Nephron (organoid): ENCODE measurements at regions not wholly inside any gene's neighbourhood (a gene's known extent, or its start where the extent isn't known, plus 50 kb on each side); places are given as distances from the start of the nearest gene placed in this dataset.

Experiments
- H3K27ac Mint-ChIP-seq, 3 experiments: 2 replicates each; pipeline ENCODE4 v1.8.0; 2020; ENCODE audit warnings: mixed read lengths in 3 of 3, mild to moderate bottlenecking in 2 of 3, moderate library complexity in 1 of 3
- H3K27me3 Mint-ChIP-seq: 2 replicates; pipeline ENCODE4 v1.8.0; 2021; ENCODE audit warnings: low read depth, mild to moderate bottlenecking, moderate library complexity, mixed read lengths
- H3K36me3 Mint-ChIP-seq: 2 replicates; pipeline ENCODE4 v1.8.0; 2020; ENCODE audit warnings: low read depth, mixed read lengths
- H3K4me1 Mint-ChIP-seq: 2 replicates; pipeline ENCODE4 v1.8.0; 2020; ENCODE audit warnings: mixed read lengths
- H3K4me3 Mint-ChIP-seq, 3 experiments: 2 replicates each; pipeline ENCODE4 v1.8.0; 2020; ENCODE audit warnings: mild to moderate bottlenecking in 3 of 3, mixed read lengths in 3 of 3, moderate library complexity in 2 of 3
- H3K9me3 Mint-ChIP-seq: 2 replicates; pipeline ENCODE4 v1.8.0; 2020; ENCODE audit warnings: mixed read lengths
- CTCF ChIP-seq, 3 experiments: fragments of 200-600 bp; sonication (generic); IDR thresholded peaks; one replicate each; pipeline ENCODE4 v1.5.0; 2021; ENCODE audit warnings: antibody characterized with exemption in 3 of 3; ENCODE audit not compliant: unreplicated experiment in 3 of 3

- H3K27ac Mint-ChIP-seq = no peak overlapping the region
- no peak overlapping the region for H3K4me3 Mint-ChIP-seq
- H3K9me3 Mint-ChIP-seq = no peaks in the 10 kb centered on the region
- no peak for TF ChIP-seq CTCF (IDR thresholded peaks at IDR 0.05; ENCODE audit: unreplicated experiment in 3 of 3)
- H3K4me1 Mint-ChIP-seq = no peaks in the 10 kb centered on the region
- peaks cover 11% of the 10 kb centered on the region for H3K27me3 Mint-ChIP-seq
- H3K36me3 Mint-ChIP-seq = no peaks in the 10 kb centered on the region
Measured at GRCh38 chr11:111010391-111011274, 234.9 kb upstream of the POU2AF2 start.

GRCh38 chr11:111006227-111006626, 239.3 kb upstream of the POU2AF2 start:
- peaks cover 4% of the 10 kb centered on the region for H3K4me1 Mint-ChIP-seq
- no peaks in the 10 kb centered on the region for H3K36me3 Mint-ChIP-seq
- H3K27ac Mint-ChIP-seq = no peak overlapping the region
- H3K27me3 Mint-ChIP-seq = peaks cover 6% of the 10 kb centered on the region
- TF ChIP-seq CTCF (IDR thresholded peaks at IDR 0.05; ENCODE audit: unreplicated experiment in 3 of 3) = no peak
- no peak overlapping the region for H3K4me3 Mint-ChIP-seq
- H3K9me3 Mint-ChIP-seq = no peaks in the 10 kb centered on the region

- no peak overlapping the region for H3K27ac Mint-ChIP-seq
- H3K36me3 Mint-ChIP-seq = no peaks in the 10 kb centered on the region
- no peaks in the 10 kb centered on the region for H3K9me3 Mint-ChIP-seq
- TF ChIP-seq CTCF (IDR thresholded peaks at IDR 0.05; ENCODE audit: unreplicated experiment in 3 of 3) = no peak
- H3K4me1 Mint-ChIP-seq = peaks cover 4% of the 10 kb centered on the region
- no peaks in the 10 kb centered on the region for H3K27me3 Mint-ChIP-seq
- H3K4me3 Mint-ChIP-seq = no peak overlapping the region
Measured at GRCh38 chr11:111001986-111002611, 243.4 kb upstream of the POU2AF2 start.

- Mint-ChIP-seq H3K9me3 (no peaks in the 10 kb centered on the region), H3K4me3 (no peak overlapping the region), H3K4me1 (peaks cover 4% of the 10 kb centered on the region), H3K27me3 (no peaks in the 10 kb centered on the region), H3K36me3 (no peaks in the 10 kb centered on the region), H3K27ac (no peak overlapping the region)
- TF ChIP-seq CTCF (IDR thresholded peaks at IDR 0.05; ENCODE audit: unreplicated experiment in 3 of 3) = no peak
Measured at GRCh38 chr11:111001081-111001430, 244.5 kb upstream of the POU2AF2 start.

- H3K9me3 Mint-ChIP-seq = no peaks in the 10 kb centered on the region
- no peak overlapping the region for H3K27ac Mint-ChIP-seq
Measured at GRCh38 chr11:111000400-111001080, 245.0 kb upstream of the POU2AF2 start.

More at GRCh38 chr11:111000400-111001080, 245.0 kb upstream of the POU2AF2 start:
- peaks cover 4% of the 10 kb centered on the region for H3K4me1 Mint-ChIP-seq
- H3K4me3 Mint-ChIP-seq = no peak overlapping the region
- H3K36me3 Mint-ChIP-seq = no peaks in the 10 kb centered on the region
- TF ChIP-seq CTCF (IDR thresholded peaks at IDR 0.05; ENCODE audit: unreplicated experiment in 3 of 3) = no peak
- H3K27me3 Mint-ChIP-seq = no peaks in the 10 kb centered on the region
